GM23338 (cell line): ENCODE measurements at regions not wholly inside any gene's neighbourhood (a gene's known extent, or its start where the extent isn't known, plus 50 kb on each side); places are given as distances from the start of the nearest gene placed in this dataset.

ENCODE experiments used
- ATAC-seq: fragments of 200-7000 bp; cut with Tn5 transposase; 3 replicates; pipeline ENCODE4 v1.9.1; 2020
- DNase-seq: peaks from one replicate; pipeline ENCODE4 v3.0.0-alpha.2; 2015; ENCODE audit warnings: low spot score
- H2AFZ ChIP-seq: fragments of 200-600 bp; sonication (generic); 2 replicates; pipeline ENCODE4 v1.8.0; 2016; ENCODE audit warnings: antibody characterized with exemption, mild to moderate bottlenecking, moderate library complexity
- H3F3A ChIP-seq: fragments of 200-600 bp; sonication (generic); replicated peaks from 2 replicates; pipeline ENCODE4 v1.8.0; 2017; ENCODE audit warnings: antibody characterized with exemption, mixed run types, low read depth
- H3K27ac ChIP-seq: fragments of 200-600 bp; sonication (generic); 2 replicates; pipeline ENCODE4 v1.6.1; 2016; ENCODE audit warnings: low read depth
- H3K27me3 ChIP-seq: fragments of 200-600 bp; sonication (generic); 2 replicates; pipeline ENCODE4 v1.8.0; 2016; ENCODE audit warnings: mild to moderate bottlenecking, mixed run types, moderate library complexity; ENCODE audit not compliant: insufficient read depth
- H3K36me3 ChIP-seq: fragments of 200-600 bp; sonication (generic); 2 replicates; pipeline ENCODE4 v1.8.0; 2016; ENCODE audit warnings: mild to moderate bottlenecking; ENCODE audit not compliant: insufficient read depth
- H3K4me1 ChIP-seq: fragments of 200-600 bp; sonication (generic); 2 replicates; pipeline ENCODE4 v1.8.0; 2016; ENCODE audit warnings: mild to moderate bottlenecking, moderate library complexity; ENCODE audit not compliant: insufficient read depth
- H3K4me2 ChIP-seq: fragments of 200-600 bp; sonication (generic); 2 replicates; pipeline ENCODE4 v1.7.1; 2017; ENCODE audit warnings: mixed run types
- H3K4me3 ChIP-seq: fragments of 200-600 bp; sonication (generic); 2 replicates; pipeline ENCODE4 v1.6.1; 2016; ENCODE audit warnings: mixed run types
- H3K79me2 ChIP-seq: fragments of 200-600 bp; sonication (generic); replicated peaks from 2 replicates; pipeline ENCODE4 v1.8.0; 2017; ENCODE audit warnings: mild to moderate bottlenecking; ENCODE audit not compliant: insufficient read depth
- H3K9me2 ChIP-seq: fragments of 200-600 bp; sonication (generic); 2 replicates; pipeline ENCODE4 v1.8.0; 2017; ENCODE audit not compliant: insufficient read depth
- H4K20me1 ChIP-seq: fragments of 200-600 bp; sonication (generic); replicated peaks from 2 replicates; pipeline ENCODE4 v1.8.0; 2017; ENCODE audit warnings: mild to moderate bottlenecking; ENCODE audit not compliant: insufficient read depth
- H3K27ac Mint-ChIP-seq: 2 replicates; pipeline ENCODE4 v1.8.0; 2020; ENCODE audit warnings: inconsistent platforms, mild to moderate bottlenecking, moderate library complexity, mixed read lengths
- H3K27me3 Mint-ChIP-seq: 3 replicates; pipeline ENCODE4 v1.8.0; 2022; ENCODE audit warnings: low read depth, mild to moderate bottlenecking, moderate library complexity, mixed read lengths, inconsistent platforms; ENCODE audit not compliant: insufficient read depth, poor library complexity
- H3K36me3 Mint-ChIP-seq: 3 replicates; pipeline ENCODE4 v1.8.0; 2021; ENCODE audit warnings: low read depth, mild to moderate bottlenecking, inconsistent platforms, moderate library complexity, mixed read lengths
- H3K4me1 Mint-ChIP-seq: 3 replicates; pipeline ENCODE4 v1.8.0; 2020; ENCODE audit warnings: mild to moderate bottlenecking, inconsistent platforms, mixed read lengths
- H3K4me3 Mint-ChIP-seq: 3 replicates; pipeline ENCODE4 v1.8.0; 2021; ENCODE audit warnings: moderate library complexity, mild to moderate bottlenecking, inconsistent platforms, mixed read lengths
- H3K9me3 Mint-ChIP-seq: 3 replicates; pipeline ENCODE4 v1.8.0; 2020; ENCODE audit warnings: moderate library complexity, mild to moderate bottlenecking, inconsistent platforms, mixed read lengths
- CREB1 ChIP-seq: fragments of 250-450 bp; sonication (Bioruptor Pico); IDR thresholded peaks from 2 replicates; pipeline ENCODE4 v1.5.0; 2020; ENCODE audit warnings: low read depth, mild to moderate bottlenecking, moderate library complexity
- EZH2 ChIP-seq: fragments of 200-600 bp; sonication (generic); IDR thresholded peaks from one replicate; pipeline ENCODE4 v1.8.0; 2017; ENCODE audit warnings: antibody characterized with exemption, mild to moderate bottlenecking, low read depth; ENCODE audit not compliant: unreplicated experiment
- EZH2phosphoT487 ChIP-seq: fragments of 200-600 bp; sonication (generic); IDR thresholded peaks from one replicate; pipeline ENCODE4 v1.8.1; 2018; ENCODE audit warnings: antibody characterized with exemption; ENCODE audit not compliant: unreplicated experiment
- JUNB ChIP-seq: IDR thresholded peaks from one replicate; pipeline ENCODE4 v1.6.1; 2016; ENCODE audit warnings: antibody characterized with exemption; ENCODE audit not compliant: unreplicated experiment
- NANOG ChIP-seq: IDR thresholded peaks from 2 replicates; pipeline ENCODE4 v1.6.1; 2016; ENCODE audit warnings: antibody characterized with exemption, borderline replicate concordance
- POLR2AphosphoS5 ChIP-seq: IDR thresholded peaks from 2 replicates; pipeline ENCODE4 v1.6.1; 2016; ENCODE audit warnings: antibody characterized with exemption, low read depth
- STAT1 ChIP-seq: IDR thresholded peaks from one replicate; pipeline ENCODE4 v1.6.1; 2016; ENCODE audit warnings: antibody characterized with exemption; ENCODE audit not compliant: unreplicated experiment
- ZNF114 ChIP-seq: fragments of 250-450 bp; sonication (Bioruptor Pico); IDR thresholded peaks from 2 replicates; pipeline ENCODE4 v1.5.0; 2020; ENCODE audit warnings: mild to moderate bottlenecking, moderate library complexity
- ZNF331 ChIP-seq: fragments of 250-450 bp; sonication (Bioruptor Pico); IDR thresholded peaks from 2 replicates; pipeline ENCODE4 v1.5.0; 2020; ENCODE audit warnings: low read depth, mild to moderate bottlenecking, moderate library complexity
- TF ChIP-seq, protein P1 (sequence below), 2 experiments: fragments of 200-600 bp in 1 of 2; sonication (generic) in 1 of 2; conservative IDR thresholded peaks; 2 replicates each; pipeline versions ENCODE4 v1.5.1 to v1.6.1; 2016 to 2017; ENCODE audit warnings: antibody characterized with exemption in 2 of 2, low read depth in 2 of 2, mild to moderate bottlenecking in 2 of 2, moderate library complexity in 1 of 2
- TF ChIP-seq, protein P2 (sequence below): IDR thresholded peaks from one replicate; pipeline ENCODE4 v1.6.1; 2018; ENCODE audit warnings: antibody characterized with exemption; ENCODE audit not compliant: unreplicated experiment
- TF ChIP-seq, protein P3 (sequence below): fragments of 250-450 bp; sonication (Bioruptor Pico); IDR thresholded peaks from 2 replicates; pipeline ENCODE4 v1.5.0; 2020; ENCODE audit warnings: mild to moderate bottlenecking, moderate library complexity
- TF ChIP-seq, protein P4 (sequence below): IDR thresholded peaks from 2 replicates; pipeline ENCODE4 v1.6.1; 2016; ENCODE audit warnings: antibody characterized with exemption

DNA sequence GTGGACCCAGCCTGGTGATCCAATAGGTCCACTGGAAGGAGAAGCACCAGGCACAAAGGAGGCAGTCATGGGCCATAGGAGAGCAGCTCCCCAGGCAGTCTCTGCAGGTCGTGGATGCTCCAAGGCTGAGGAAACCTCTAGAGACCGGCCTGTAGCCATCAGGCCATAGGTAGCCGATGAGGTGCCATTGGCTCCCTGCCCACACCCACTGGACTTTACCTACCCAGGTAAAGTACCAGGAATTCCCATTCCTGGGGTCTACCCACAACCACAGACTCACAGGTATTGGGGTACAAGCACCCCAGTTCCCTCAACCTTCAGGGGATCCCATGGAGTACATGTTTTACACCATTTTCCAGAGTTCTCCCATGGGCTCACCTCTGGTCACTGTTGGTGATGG is 188.0 kb upstream of the TCERG1L start:
- H3K79me2 ChIP-seq = no peaks in the 10 kb centered on the region
- no peak overlapping the region for H3K27ac Mint-ChIP-seq
- H3F3A ChIP-seq = no peaks in the 10 kb centered on the region
- ATAC-seq (no peak), DNase-seq (no peak)
- no peak overlapping the region for H3K4me3 Mint-ChIP-seq
- H3K4me2 ChIP-seq = no peak overlapping the region
- no peaks in the 10 kb centered on the region for H3K27me3 ChIP-seq
- H3K9me2 ChIP-seq = no peaks in the 10 kb centered on the region
- H3K4me1 Mint-ChIP-seq = no peaks in the 10 kb centered on the region
- H3K27me3 Mint-ChIP-seq = peaks cover 9% of the 10 kb centered on the region
- TF ChIP-seq, protein P1, sequence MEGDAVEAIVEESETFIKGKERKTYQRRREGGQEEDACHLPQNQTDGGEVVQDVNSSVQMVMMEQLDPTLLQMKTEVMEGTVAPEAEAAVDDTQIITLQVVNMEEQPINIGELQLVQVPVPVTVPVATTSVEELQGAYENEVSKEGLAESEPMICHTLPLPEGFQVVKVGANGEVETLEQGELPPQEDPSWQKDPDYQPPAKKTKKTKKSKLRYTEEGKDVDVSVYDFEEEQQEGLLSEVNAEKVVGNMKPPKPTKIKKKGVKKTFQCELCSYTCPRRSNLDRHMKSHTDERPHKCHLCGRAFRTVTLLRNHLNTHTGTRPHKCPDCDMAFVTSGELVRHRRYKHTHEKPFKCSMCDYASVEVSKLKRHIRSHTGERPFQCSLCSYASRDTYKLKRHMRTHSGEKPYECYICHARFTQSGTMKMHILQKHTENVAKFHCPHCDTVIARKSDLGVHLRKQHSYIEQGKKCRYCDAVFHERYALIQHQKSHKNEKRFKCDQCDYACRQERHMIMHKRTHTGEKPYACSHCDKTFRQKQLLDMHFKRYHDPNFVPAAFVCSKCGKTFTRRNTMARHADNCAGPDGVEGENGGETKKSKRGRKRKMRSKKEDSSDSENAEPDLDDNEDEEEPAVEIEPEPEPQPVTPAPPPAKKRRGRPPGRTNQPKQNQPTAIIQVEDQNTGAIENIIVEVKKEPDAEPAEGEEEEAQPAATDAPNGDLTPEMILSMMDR (conservative IDR thresholded peaks at IDR 0.05; ENCODE audit: low read depth in 2 of 2) = no peak
- no peak for TF ChIP-seq ZNF114 (CRISPR knock-in tag)
- no peak for TF ChIP-seq EZH2
- TF ChIP-seq, protein P2, sequence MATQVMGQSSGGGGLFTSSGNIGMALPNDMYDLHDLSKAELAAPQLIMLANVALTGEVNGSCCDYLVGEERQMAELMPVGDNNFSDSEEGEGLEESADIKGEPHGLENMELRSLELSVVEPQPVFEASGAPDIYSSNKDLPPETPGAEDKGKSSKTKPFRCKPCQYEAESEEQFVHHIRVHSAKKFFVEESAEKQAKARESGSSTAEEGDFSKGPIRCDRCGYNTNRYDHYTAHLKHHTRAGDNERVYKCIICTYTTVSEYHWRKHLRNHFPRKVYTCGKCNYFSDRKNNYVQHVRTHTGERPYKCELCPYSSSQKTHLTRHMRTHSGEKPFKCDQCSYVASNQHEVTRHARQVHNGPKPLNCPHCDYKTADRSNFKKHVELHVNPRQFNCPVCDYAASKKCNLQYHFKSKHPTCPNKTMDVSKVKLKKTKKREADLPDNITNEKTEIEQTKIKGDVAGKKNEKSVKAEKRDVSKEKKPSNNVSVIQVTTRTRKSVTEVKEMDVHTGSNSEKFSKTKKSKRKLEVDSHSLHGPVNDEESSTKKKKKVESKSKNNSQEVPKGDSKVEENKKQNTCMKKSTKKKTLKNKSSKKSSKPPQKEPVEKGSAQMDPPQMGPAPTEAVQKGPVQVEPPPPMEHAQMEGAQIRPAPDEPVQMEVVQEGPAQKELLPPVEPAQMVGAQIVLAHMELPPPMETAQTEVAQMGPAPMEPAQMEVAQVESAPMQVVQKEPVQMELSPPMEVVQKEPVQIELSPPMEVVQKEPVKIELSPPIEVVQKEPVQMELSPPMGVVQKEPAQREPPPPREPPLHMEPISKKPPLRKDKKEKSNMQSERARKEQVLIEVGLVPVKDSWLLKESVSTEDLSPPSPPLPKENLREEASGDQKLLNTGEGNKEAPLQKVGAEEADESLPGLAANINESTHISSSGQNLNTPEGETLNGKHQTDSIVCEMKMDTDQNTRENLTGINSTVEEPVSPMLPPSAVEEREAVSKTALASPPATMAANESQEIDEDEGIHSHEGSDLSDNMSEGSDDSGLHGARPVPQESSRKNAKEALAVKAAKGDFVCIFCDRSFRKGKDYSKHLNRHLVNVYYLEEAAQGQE = no peak
- no peak for TF ChIP-seq STAT1
- no peak for TF ChIP-seq JUNB
- TF ChIP-seq EZH2phosphoT487 = no peak
- no peak for TF ChIP-seq POLR2AphosphoS5
- TF ChIP-seq CREB1 (CRISPR knock-in tag) = no peak
- TF ChIP-seq NANOG = no peak
- TF ChIP-seq ZNF331 = no peak
- TF ChIP-seq, protein P3, sequence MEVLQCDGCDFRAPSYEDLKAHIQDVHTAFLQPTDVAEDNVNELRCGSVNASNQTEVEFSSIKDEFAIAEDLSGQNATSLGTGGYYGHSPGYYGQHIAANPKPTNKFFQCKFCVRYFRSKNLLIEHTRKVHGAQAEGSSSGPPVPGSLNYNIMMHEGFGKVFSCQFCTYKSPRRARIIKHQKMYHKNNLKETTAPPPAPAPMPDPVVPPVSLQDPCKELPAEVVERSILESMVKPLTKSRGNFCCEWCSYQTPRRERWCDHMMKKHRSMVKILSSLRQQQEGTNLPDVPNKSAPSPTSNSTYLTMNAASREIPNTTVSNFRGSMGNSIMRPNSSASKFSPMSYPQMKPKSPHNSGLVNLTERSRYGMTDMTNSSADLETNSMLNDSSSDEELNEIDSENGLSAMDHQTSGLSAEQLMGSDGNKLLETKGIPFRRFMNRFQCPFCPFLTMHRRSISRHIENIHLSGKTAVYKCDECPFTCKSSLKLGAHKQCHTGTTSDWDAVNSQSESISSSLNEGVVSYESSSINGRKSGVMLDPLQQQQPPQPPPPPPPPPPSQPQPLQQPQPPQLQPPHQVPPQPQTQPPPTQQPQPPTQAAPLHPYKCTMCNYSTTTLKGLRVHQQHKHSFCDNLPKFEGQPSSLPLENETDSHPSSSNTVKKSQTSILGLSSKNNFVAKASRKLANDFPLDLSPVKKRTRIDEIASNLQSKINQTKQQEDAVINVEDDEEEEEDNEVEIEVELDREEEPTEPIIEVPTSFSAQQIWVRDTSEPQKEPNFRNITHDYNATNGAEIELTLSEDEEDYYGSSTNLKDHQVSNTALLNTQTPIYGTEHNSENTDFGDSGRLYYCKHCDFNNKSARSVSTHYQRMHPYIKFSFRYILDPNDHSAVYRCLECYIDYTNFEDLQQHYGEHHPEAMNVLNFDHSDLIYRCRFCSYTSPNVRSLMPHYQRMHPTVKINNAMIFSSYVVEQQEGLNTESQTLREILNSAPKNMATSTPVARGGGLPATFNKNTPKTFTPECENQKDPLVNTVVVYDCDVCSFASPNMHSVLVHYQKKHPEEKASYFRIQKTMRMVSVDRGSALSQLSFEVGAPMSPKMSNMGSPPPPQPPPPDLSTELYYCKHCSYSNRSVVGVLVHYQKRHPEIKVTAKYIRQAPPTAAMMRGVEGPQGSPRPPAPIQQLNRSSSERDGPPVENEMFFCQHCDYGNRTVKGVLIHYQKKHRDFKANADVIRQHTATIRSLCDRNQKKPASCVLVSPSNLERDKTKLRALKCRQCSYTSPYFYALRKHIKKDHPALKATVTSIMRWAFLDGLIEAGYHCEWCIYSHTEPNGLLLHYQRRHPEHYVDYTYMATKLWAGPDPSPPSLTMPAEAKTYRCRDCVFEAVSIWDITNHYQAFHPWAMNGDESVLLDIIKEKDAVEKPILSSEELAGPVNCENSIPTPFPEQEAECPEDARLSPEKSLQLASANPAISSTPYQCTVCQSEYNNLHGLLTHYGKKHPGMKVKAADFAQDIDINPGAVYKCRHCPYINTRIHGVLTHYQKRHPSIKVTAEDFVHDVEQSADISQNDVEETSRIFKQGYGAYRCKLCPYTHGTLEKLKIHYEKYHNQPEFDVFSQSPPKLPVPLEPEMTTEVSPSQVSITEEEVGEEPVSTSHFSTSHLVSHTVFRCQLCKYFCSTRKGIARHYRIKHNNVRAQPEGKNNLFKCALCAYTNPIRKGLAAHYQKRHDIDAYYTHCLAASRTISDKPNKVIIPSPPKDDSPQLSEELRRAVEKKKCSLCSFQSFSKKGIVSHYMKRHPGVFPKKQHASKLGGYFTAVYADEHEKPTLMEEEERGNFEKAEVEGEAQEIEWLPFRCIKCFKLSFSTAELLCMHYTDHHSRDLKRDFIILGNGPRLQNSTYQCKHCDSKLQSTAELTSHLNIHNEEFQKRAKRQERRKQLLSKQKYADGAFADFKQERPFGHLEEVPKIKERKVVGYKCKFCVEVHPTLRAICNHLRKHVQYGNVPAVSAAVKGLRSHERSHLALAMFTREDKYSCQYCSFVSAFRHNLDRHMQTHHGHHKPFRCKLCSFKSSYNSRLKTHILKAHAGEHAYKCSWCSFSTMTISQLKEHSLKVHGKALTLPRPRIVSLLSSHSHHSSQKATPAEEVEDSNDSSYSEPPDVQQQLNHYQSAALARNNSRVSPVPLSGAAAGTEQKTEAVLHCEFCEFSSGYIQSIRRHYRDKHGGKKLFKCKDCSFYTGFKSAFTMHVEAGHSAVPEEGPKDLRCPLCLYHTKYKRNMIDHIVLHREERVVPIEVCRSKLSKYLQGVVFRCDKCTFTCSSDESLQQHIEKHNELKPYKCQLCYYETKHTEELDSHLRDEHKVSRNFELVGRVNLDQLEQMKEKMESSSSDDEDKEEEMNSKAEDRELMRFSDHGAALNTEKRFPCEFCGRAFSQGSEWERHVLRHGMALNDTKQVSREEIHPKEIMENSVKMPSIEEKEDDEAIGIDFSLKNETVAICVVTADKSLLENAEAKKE = no peak
- TF ChIP-seq, protein P4, sequence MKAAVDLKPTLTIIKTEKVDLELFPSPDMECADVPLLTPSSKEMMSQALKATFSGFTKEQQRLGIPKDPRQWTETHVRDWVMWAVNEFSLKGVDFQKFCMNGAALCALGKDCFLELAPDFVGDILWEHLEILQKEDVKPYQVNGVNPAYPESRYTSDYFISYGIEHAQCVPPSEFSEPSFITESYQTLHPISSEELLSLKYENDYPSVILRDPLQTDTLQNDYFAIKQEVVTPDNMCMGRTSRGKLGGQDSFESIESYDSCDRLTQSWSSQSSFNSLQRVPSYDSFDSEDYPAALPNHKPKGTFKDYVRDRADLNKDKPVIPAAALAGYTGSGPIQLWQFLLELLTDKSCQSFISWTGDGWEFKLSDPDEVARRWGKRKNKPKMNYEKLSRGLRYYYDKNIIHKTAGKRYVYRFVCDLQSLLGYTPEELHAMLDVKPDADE = no peak
- H2AFZ ChIP-seq = no peak overlapping the region
- no peaks in the 10 kb centered on the region for H3K36me3 ChIP-seq
- H3K27ac ChIP-seq = no peak overlapping the region
- H3K9me3 Mint-ChIP-seq = peaks cover 98% of the 10 kb centered on the region
- H3K4me1 ChIP-seq = no peaks in the 10 kb centered on the region
- no peak overlapping the region for H3K4me3 ChIP-seq
- H4K20me1 ChIP-seq = no peaks in the 10 kb centered on the region
- peaks cover 41% of the 10 kb centered on the region for H3K36me3 Mint-ChIP-seq
